Gastroesophageal sphincter (tissue), 4 donors: ENCODE measurements at regions not wholly inside any gene's neighbourhood (a gene's known extent, or its start where the extent isn't known, plus 50 kb on each side); places are given as distances from the start of the nearest gene placed in this dataset.

Source experiments
- ATAC-seq: fragments of 150-250 bp; one replicate; pipeline ENCODE4 v1.9.1; 2016; ENCODE audit warnings: mild to moderate bottlenecking, moderate library complexity
- H3K27ac ChIP-seq, 4 donors: fragments of 200-600 bp; sonication (generic) in 3 of 4; 1 replicate in 3 of 4; 2 replicates in 1 of 4; pipeline ENCODE4 v1.5.1; 2016 to 2019
- H3K27me3 ChIP-seq: fragments of 200-600 bp; sonication (generic); one replicate; pipeline ENCODE4 v1.5.1; 2019
- H3K36me3 ChIP-seq, 2 donors: fragments of 200-600 bp; sonication (generic); one replicate each; pipeline ENCODE4 v1.5.1; 2019; ENCODE audit warnings: control low read depth in 1 of 2
- H3K4me1 ChIP-seq, 3 donors: fragments of 200-600 bp; sonication (generic); 1 replicate in 2 of 3; 2 replicates in 1 of 3; pipeline ENCODE4 v1.5.1; 2016 to 2019; ENCODE audit warnings: control low read depth in 2 of 3
- H3K4me3 ChIP-seq, 2 donors: fragments of 200-600 bp; sonication (generic); one replicate each; pipeline ENCODE4 v1.5.1; 2019; ENCODE audit warnings: mild to moderate bottlenecking in 1 of 2, moderate library complexity in 1 of 2
- H3K9me3 ChIP-seq, 3 donors: fragments of 200-600 bp; sonication (generic); one replicate each; pipeline ENCODE4 v1.5.1; 2017 to 2019; ENCODE audit warnings: control low read depth in 2 of 3
- EP300 ChIP-seq: sonication (generic); formaldehyde crosslinking; IDR thresholded peaks from one replicate; pipeline ENCODE4 v1.6.1; 2017; ENCODE audit warnings: antibody characterized with exemption, mild to moderate bottlenecking
- POLR2A ChIP-seq, 2 donors: fragments of 450-650 bp; IDR thresholded peaks; one replicate each; pipeline ENCODE4 v1.6.1; 2017; ENCODE audit warnings: antibody characterized with exemption in 2 of 2, mild to moderate bottlenecking in 2 of 2, moderate library complexity in 1 of 2
- POLR2AphosphoS5 ChIP-seq: sonication (generic); formaldehyde crosslinking; IDR thresholded peaks from one replicate; pipeline ENCODE4 v1.6.1; 2017; ENCODE audit warnings: antibody characterized with exemption
- WGBS, 2 donors: methylation state at CpG; one replicate each; pipeline ENCODE4 v1.1.5; 2018; ENCODE audit warnings: low coverage in 1 of 2; 5-methylcytosine and 5-hydroxymethylcytosine counted together
- TF ChIP-seq, protein P1 (sequence below), 4 experiments: fragments of 200-600 bp in 2 of 4; fragments of 450-650 bp in 2 of 4; sonication (generic) in 1 of 4; IDR thresholded peaks; one replicate each; pipeline ENCODE4 v1.5.1; 2017 to 2019; ENCODE audit warnings: antibody characterized with exemption in 4 of 4, mild to moderate bottlenecking in 2 of 4, moderate library complexity in 2 of 4

GRCh38 chr4:132737344-132737743, 411.8 kb upstream of the PCDH10 start:
- no peaks in the 10 kb centered on the region for H3K9me3 ChIP-seq

GRCh38 chr4:132759199-132759780, 389.8 kb upstream of the PCDH10 start:
- H3K36me3 ChIP-seq: no peaks in the 10 kb centered on the region
- H3K4me1 ChIP-seq: no peaks in the 10 kb centered on the region
- H3K9me3 ChIP-seq: no peaks in the 10 kb centered on the region
- no peak overlapping the region for H3K27ac ChIP-seq
- H3K27me3 ChIP-seq: no peaks in the 10 kb centered on the region
- no peak overlapping the region for H3K4me3 ChIP-seq
- ATAC-seq: no peak
- TF ChIP-seq POLR2AphosphoS5: no peak

More at GRCh38 chr4:132737344-132737743, 411.8 kb upstream of the PCDH10 start:
- no peak overlapping the region for H3K27ac ChIP-seq
- no peaks in the 10 kb centered on the region for H3K27me3 ChIP-seq
- ATAC-seq: no peak
- WGBS, 2 donors: 100% methylated on average over 2 of the region's 3 CpGs; no CpG with 5 or more reads in 1 of the 2 donors
- H3K36me3 ChIP-seq: no peaks in the 10 kb centered on the region
- H3K4me1 ChIP-seq: no peaks in the 10 kb centered on the region
- TF ChIP-seq POLR2AphosphoS5 (no peak), POLR2A (IDR thresholded peaks at IDR 0.05) (no peak), EP300 (no peak)
- TF ChIP-seq, protein P1, sequence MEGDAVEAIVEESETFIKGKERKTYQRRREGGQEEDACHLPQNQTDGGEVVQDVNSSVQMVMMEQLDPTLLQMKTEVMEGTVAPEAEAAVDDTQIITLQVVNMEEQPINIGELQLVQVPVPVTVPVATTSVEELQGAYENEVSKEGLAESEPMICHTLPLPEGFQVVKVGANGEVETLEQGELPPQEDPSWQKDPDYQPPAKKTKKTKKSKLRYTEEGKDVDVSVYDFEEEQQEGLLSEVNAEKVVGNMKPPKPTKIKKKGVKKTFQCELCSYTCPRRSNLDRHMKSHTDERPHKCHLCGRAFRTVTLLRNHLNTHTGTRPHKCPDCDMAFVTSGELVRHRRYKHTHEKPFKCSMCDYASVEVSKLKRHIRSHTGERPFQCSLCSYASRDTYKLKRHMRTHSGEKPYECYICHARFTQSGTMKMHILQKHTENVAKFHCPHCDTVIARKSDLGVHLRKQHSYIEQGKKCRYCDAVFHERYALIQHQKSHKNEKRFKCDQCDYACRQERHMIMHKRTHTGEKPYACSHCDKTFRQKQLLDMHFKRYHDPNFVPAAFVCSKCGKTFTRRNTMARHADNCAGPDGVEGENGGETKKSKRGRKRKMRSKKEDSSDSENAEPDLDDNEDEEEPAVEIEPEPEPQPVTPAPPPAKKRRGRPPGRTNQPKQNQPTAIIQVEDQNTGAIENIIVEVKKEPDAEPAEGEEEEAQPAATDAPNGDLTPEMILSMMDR (IDR thresholded peaks at IDR 0.05): no peak
- H3K4me3 ChIP-seq: no peak overlapping the region

DNA sequence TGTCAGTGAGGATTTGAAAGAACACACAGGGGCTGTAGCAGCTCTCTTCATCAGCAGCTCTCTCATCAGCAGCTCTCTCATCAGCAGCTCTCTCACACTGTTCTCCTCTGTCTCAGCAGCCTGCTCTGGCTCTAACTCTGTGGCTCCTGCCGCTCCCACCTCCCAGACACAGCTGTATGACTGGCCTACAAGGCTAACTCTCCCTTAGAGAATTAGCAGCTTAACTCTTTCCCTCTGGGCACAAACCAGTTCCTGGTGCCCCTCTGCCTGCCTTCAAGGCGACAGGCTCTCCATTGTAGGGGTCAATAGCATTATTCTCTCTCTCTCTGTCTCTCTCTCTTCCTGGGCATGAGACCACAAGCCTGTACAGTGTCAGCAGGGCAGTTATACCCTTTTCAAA, 385.6 kb upstream of the PCDH10 start:
- no peak overlapping the region for H3K27ac ChIP-seq
- ATAC-seq: no peak
- WGBS, 2 donors: 77 to 100% methylated on average over 1 to 2 of the region's 2 CpGs

DNA sequence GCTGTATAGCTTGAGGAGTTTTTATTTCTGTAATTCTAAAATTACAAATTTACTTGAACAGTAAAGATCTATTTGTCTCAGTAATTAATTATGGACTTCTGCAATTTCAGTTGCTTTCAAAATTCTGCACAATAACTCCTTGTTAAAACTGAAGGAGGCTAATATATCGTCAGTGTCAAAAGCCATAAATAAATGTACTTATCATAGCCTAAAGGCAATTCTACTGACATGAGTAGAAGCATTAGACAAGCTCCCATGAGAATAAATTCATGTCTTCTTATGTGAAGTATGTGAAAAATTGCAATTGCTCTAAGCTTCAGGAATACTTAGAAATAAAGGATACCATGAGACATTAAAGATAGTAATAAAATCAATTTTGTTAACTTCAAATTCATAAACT, 381.2 kb upstream of the PCDH10 start:
- Histone ChIP-seq H3K27ac (no peak overlapping the region), H3K9me3 (no peaks in the 10 kb centered on the region), H3K36me3 (no peaks in the 10 kb centered on the region), H3K4me3 (no peak overlapping the region), H3K4me1 (no peaks in the 10 kb centered on the region), H3K27me3 (no peaks in the 10 kb centered on the region)
- ATAC-seq: no peak
- WGBS, 2 donors: 64 to 86% methylated on average over 1 of the region's 1 CpG
- no peak for TF ChIP-seq EP300
- no peak for TF ChIP-seq POLR2A (IDR thresholded peaks at IDR 0.05)
- TF ChIP-seq, protein P1 (IDR thresholded peaks at IDR 0.05): no peak
- TF ChIP-seq POLR2AphosphoS5: no peak

More for the DNA sequence above, 385.6 kb upstream of the PCDH10 start:
- Histone ChIP-seq H3K4me3 (no peak overlapping the region), H3K27me3 (no peaks in the 10 kb centered on the region), H3K9me3 (no peaks in the 10 kb centered on the region), H3K4me1 (no peaks in the 10 kb centered on the region), H3K36me3 (no peaks in the 10 kb centered on the region)
- TF ChIP-seq POLR2A (IDR thresholded peaks at IDR 0.05): no peak
- TF ChIP-seq POLR2AphosphoS5: no peak
- TF ChIP-seq EP300: no peak

GRCh38 chr4:132770776-132771175, 378.3 kb upstream of the PCDH10 start:
- WGBS, 2 donors: 36 to 72% methylated on average over 2 of the region's 2 CpGs
- Histone ChIP-seq H3K36me3 (no peaks in the 10 kb centered on the region), H3K9me3 (no peaks in the 10 kb centered on the region), H3K4me1 (no peaks in the 10 kb centered on the region), H3K27me3 (no peaks in the 10 kb centered on the region), H3K27ac (no peak overlapping the region), H3K4me3 (no peak overlapping the region)
- TF ChIP-seq POLR2A (IDR thresholded peaks at IDR 0.05) (no peak), POLR2AphosphoS5 (no peak), EP300 (no peak)
- TF ChIP-seq, protein P1 (IDR thresholded peaks at IDR 0.05): no peak
- ATAC-seq: no peak

GRCh38 chr4:132792310-132792709, 356.8 kb upstream of the PCDH10 start:
- TF ChIP-seq POLR2A (IDR thresholded peaks at IDR 0.05) (no peak), POLR2AphosphoS5 (no peak), EP300 (no peak)
- TF ChIP-seq, protein P1 (IDR thresholded peaks at IDR 0.05): no peak
- Histone ChIP-seq H3K27ac (no peak overlapping the region), H3K4me3 (no peak overlapping the region), H3K9me3 (no peaks in the 10 kb centered on the region), H3K4me1 (no peaks in the 10 kb centered on the region), H3K36me3 (no peaks in the 10 kb centered on the region), H3K27me3 (no peaks in the 10 kb centered on the region)
- ATAC-seq: no peak
